ENCODE measurements at regions not wholly inside any gene's neighbourhood (a gene's known extent, or its start where the extent isn't known, plus 50 kb on each side); places are given as distances from the start of the nearest gene placed in this dataset.

GRCh38 chr12:38056701-38057689 is 259.6 kb upstream of the ALG10B start:
- H3K56ac ChIP-seq (replicated peaks; ENCODE audit: insufficient read length, low read depth, low read length), result no peak overlapping the region
- H3K9ac ChIP-seq (replicated peaks in 1 of 4; ENCODE audit: extremely low read depth in 1 of 4, low read depth in 3 of 4, low read length in 3 of 4), result no peak overlapping the region
- 89% methylated on average over 20 of the region's 25 CpGs; no CpG with 5 or more reads in 1 of the 2 experiments for WGBS, 2 experiments (ENCODE audit: extremely low coverage in 1 of 2, insufficient coverage in 1 of 2, insufficient read length in 1 of 2, insufficient replicate concordance in 2 of 2, low coverage in 1 of 2, low lambda C conversion rate in 2 of 2, missing lambda C conversion rate in 1 of 2)
- ChIA-PET POLR2A (ENCODE audit: partially characterized antibody) (no interaction called here), CTCF (ENCODE audit: partially characterized antibody) (interaction anchor here (1.1 kb wide), 1 partner anchor 37 kb away, joined by 3 read pairs; no protein-coding TSS in a partner anchor)
- H3K4me2 ChIP-seq (ENCODE audit: insufficient read depth in 1 of 2, low read depth in 2 of 2, low read length in 2 of 2), result no peak overlapping the region
- no peaks in the 10 kb centered on the region for H3K23me2 ChIP-seq (ENCODE audit: low read depth, low read length)
- no peak for FAIRE-seq
- no peak overlapping the region for H3K4me3 ChIP-seq (ENCODE audit: extremely low read depth in 1 of 4, insufficient read depth in 2 of 4, low read depth in 3 of 4, low read length in 4 of 4)
- peaks cover 46 to 81% of the 10 kb centered on the region in 2 experiments for H3K9me3 ChIP-seq (ENCODE audit: insufficient read depth in 2 of 2, low read depth in 1 of 2, low read length in 1 of 2)
- H2BK5ac ChIP-seq (ENCODE audit: low read depth, low read length), result no peak overlapping the region
- H3K4ac ChIP-seq (replicated peaks; ENCODE audit: insufficient read length, low read depth, low read length), result no peak overlapping the region
- H3K36me3 ChIP-seq (ENCODE audit: control insufficient read depth in 2 of 4, insufficient read depth in 4 of 4, low read length in 3 of 4), result no peaks in the 10 kb centered on the region
- H3K79me1 ChIP-seq (ENCODE audit: low read depth, low read length), result no peaks in the 10 kb centered on the region
- H2BK12ac ChIP-seq (ENCODE audit: low read depth, low read length), result no peak overlapping the region
- no peak overlapping the region for H3K27ac ChIP-seq (ENCODE audit: low read depth, low read length)
- no peak overlapping the region for H4K91ac ChIP-seq (replicated peaks; ENCODE audit: insufficient read length, low read length)
- no peak overlapping the region for H4K5ac ChIP-seq (ENCODE audit: insufficient read length, low read depth, low read length)
- no peaks in the 10 kb centered on the region for H3K4me1 ChIP-seq (replicated peaks in 1 of 4; ENCODE audit: control insufficient read depth in 3 of 4, insufficient read depth in 4 of 4, low read length in 3 of 4)
- H2AFZ ChIP-seq (ENCODE audit: low read length), result no peak overlapping the region
- no peak overlapping the region for H3K18ac ChIP-seq (ENCODE audit: extremely low read depth, low read length)
- no peak overlapping the region for H3K23ac ChIP-seq (ENCODE audit: insufficient read length)
- H2BK20ac ChIP-seq (ENCODE audit: low read length), result no peak overlapping the region
- H2BK120ac ChIP-seq (replicated peaks; ENCODE audit: low read depth, low read length), result no peak overlapping the region
- no peak overlapping the region for H3K14ac ChIP-seq (ENCODE audit: insufficient read length)
- no peak overlapping the region for H2BK15ac ChIP-seq (ENCODE audit: low read length)
- DNase-seq (ENCODE audit: low read depth in 1 of 2, low spot score in 2 of 2), result no peak
- no peak overlapping the region for H4K8ac ChIP-seq (ENCODE audit: extremely low read depth, insufficient read depth, low read length)
- no peaks in the 10 kb centered on the region for H4K20me1 ChIP-seq (replicated peaks in 1 of 2; ENCODE audit: control insufficient read depth in 1 of 2, insufficient read depth in 2 of 2, low read length in 2 of 2)
- no peaks in the 10 kb centered on the region for H3K79me2 ChIP-seq (ENCODE audit: control insufficient read depth in 1 of 2, insufficient read depth in 2 of 2, low read length in 2 of 2)
- H3K27me3 ChIP-seq (replicated peaks in 1 of 4; ENCODE audit: control insufficient read depth in 3 of 4, extremely low read depth in 1 of 4, insufficient read depth in 3 of 4, low read length in 3 of 4), result no peaks in the 10 kb centered on the region
- no peak overlapping the region for H2AK5ac ChIP-seq (ENCODE audit: low read depth, low read length)
- TF ChIP-seq SIN3A (conservative IDR thresholded peaks at IDR 0.05 in 1 of 2, IDR thresholded peaks at IDR 0.05 in 1 of 2; ENCODE audit: low read depth in 1 of 2, low read length in 2 of 2) (no peak), KDM1A (IDR thresholded peaks at IDR 0.05; ENCODE audit: borderline replicate concordance, low read length) (no peak), HDAC6 (IDR thresholded peaks at IDR 0.05; ENCODE audit: low read depth, low read length) (no peak), USF2 (IDR thresholded peaks at IDR 0.05; ENCODE audit: low read length) (no peak), KDM5A (IDR thresholded peaks at IDR 0.05; ENCODE audit: low read length) (no peak), SIX5 (IDR thresholded peaks at IDR 0.05; ENCODE audit: low read depth, low read length) (no peak), ATF3 (IDR thresholded peaks at IDR 0.05; ENCODE audit: insufficient read depth, low read depth, low read length) (no peak), ASH2L (IDR thresholded peaks at IDR 0.05; ENCODE audit: low read length) (no peak), TBP (IDR thresholded peaks at IDR 0.05; ENCODE audit: low read depth, low read length) (no peak), BRCA1 (IDR thresholded peaks at IDR 0.05; ENCODE audit: low read depth, low read length) (no peak), KDM4A (IDR thresholded peaks at IDR 0.05; ENCODE audit: low read depth, low read length, severe bottlenecking) (no peak)
